H4 (cell line): ENCODE measurements at regions not wholly inside any gene's neighbourhood (a gene's known extent, or its start where the extent isn't known, plus 50 kb on each side); places are given as distances from the start of the nearest gene placed in this dataset.
"Not testable (repeated sequence)": the region's sequence is repeated elsewhere in the genome, so short reads cannot be mapped to it uniquely, and the experiment has no call there.

Source experiments
- DNase-seq: peaks from one replicate; pipeline ENCODE4 v3.0.0-alpha.2; 2015; ENCODE audit warnings: low spot score

DNA sequence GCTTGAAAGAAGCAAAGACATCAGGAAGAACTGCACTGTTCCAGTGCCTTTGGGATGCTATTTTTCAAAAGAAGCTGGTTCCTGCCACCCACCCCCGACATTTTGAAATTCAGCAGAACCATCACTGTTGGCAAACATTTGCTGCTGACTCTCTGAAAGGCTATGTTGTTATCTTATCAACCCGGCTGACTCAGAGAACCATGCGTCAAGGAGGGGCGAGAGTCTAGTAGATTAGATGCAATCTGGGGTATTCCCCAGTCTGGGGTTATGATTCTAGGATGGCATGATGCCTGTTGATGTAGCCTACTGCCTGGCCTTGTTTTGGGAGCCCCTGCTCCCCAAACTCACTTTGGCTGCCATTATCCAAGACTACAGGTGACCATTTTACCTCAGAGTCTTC, 267.8 kb upstream of the RUNX1 start:
- no peak for DNase-seq

DNA sequence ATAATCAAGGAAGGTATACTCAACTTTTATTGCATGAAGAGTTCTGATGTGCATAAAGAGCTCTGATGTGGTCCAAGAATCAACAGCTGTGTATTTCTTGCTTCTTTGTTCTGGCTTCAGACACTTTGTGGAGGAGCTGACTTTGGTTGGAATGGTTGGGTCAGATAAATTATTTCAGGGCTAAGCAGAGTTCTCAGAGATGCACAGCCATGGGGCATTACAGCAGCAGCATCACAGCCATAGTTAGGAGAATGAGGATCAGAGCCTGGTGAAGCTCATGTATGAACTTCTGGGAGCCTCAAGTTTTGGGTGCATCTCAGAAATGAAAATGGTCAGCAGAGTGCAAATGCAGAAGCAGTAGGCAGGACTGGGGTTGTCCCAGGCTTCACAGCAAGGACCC, 267.4 kb upstream of the RUNX1 start:
- DNase-seq, result no peak

DNA sequence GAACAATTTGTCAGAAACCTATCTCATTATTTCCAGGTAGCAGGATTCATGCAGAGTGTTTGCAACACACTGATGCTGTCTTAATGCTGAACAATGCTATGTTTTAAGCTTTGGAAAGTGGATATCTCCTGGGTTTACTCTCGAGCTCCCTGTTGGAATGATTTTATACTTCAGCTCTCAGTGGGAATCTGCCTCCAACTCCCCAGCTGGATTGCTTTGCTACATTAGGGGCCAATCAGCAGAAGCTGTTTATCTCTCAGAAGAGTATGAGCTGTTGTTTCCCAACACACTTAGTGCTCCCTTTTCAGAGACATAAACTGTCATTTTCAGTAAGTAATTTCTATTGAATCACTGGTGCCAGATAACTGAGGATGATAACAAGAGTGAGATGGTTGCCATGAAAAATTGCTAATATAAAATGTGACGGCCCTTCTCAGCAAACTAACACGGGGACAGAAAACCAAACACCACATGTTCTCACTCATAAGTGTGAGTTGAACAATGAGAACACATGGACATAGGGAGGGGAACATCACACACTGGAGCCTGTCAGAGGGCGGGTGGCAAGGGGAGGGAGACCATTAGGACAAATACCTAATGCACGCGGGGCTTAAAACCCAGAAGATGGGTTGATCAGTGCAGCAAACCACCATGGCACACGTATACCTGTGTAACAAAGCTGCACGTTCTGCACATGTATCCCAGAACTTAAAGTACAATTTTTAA, 265.9 kb upstream of the RUNX1 start:
- DNase-seq, result no peak

DNA sequence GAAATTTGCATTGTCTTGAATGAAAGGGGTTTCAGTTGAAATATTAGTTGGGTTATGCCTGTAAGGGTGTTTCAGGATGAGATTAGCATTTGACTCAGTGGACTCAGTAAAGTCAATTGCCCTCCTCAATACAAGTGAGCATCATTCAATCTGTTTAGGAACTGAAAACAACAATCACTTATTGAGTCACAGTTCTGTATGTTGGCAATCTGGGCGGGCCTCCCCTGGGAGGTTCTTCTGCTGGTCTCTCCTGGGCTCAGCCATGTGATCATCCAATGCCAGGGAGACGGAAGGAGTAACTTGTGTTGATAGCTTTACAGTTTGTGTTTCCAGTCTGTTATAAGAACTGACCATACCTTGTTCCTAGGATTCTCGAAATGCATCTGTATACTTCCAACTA, 262.9 kb upstream of the RUNX1 start:
- no peak for DNase-seq

DNA sequence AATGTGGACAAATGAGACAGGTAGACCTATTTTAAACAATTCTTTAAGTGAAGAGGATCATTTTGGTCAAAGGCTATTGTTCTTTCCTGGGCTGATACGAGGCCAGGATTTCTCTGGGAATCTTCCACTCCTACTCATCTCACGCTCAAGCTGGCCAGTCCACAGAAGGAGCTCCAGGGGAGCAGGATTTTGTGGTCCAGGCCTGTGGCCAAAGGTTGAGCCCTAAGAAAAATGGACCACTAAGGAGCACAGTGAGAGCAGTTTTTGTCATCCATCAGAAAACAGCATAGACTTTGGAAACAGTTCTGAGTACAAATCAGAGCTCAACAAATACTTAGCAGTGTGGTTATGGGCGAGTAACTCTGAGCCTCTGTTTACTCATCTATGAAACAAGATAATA, 260.2 kb upstream of the RUNX1 start:
- DNase-seq, result no peak

DNA sequence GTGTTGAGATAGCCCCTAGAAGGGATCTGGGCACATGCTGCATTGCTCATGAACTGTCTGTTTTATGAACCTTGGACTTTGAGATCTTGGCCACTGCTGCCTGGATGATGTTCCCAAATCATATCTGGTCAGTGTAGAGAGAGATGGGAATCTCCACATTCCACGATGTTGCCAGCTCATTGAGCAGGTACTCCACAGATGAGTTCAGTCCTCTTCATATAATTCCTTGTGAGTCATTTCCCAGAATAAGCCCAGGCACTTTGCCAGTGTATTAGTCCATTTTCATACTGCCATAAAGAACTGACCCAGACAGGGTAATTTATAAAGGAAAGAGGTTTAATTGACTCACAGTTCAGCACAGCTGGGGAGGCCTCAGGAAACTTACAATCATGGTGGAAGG, 254.0 kb upstream of the RUNX1 start:
- no peak for DNase-seq

DNA sequence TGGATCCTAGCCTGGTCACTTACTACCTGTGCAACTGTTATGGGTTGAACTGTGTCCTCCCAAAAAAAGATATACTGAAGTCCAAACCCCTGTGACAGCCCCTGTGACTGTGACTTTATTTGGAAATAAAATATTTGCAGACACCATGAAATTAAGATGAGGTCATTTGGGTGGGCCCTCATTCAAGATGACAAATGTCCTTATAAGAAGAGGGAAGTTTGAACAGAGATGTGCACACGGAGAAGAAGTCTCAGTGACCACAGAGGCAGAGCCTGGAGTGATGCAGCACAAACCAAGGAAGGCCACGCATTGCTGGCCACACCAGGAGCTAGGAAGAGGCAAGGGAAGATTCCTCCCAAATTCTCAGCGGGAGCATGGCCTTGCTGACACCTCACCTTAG, 249.7 kb upstream of the RUNX1 start:
- no peak for DNase-seq

DNA sequence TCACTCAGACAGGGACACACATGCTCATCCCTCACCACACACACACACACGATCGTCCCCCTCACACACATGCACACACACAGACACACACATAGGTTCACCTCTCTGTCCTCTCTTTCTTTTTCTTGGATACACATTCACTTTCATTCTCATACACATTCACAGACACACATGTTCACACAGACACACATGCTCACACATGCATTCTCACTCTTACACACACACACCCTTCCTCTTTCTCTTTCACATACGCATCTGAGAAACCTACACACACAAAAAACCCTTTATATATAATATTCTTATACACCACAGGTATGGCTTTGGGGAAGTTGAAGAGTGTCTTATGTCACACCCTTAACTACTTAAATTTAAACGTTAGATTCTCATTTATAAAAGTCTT, 248.6 kb upstream of the RUNX1 start:
- no peak for DNase-seq

DNA sequence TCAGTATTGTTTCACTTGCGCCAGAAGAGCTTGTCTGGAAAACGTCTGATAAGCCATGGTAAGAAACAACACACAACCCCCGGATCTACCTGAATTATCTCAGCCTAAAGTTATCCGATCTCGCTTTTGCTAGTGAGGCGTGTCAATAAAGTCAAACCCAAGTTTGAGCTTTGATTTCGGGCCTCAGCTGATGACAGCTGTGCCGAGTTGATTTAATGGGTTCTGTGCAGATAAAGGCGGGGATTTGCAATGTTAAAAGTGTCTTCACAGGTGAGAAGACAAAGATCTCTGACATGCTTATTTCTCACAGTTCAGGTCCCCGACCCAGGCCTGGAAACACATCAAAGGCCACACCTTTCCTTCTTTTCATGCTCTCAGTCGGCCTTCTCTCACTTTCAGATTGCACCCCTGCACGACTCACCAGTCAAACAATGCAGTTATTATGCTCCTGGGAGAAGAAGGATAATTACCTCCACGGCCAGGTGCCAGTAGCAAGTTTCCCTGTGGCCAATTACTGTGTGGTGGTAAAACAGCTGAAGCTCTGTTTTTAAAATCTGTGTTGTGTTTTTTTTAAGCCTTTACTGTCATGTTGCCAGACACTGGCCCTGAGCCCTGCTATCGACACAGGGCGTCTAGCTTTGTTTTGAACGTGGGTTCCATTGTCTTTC, 245.3 kb upstream of the RUNX1 start:
- peak; percentile 31 for DNase-seq

DNA sequence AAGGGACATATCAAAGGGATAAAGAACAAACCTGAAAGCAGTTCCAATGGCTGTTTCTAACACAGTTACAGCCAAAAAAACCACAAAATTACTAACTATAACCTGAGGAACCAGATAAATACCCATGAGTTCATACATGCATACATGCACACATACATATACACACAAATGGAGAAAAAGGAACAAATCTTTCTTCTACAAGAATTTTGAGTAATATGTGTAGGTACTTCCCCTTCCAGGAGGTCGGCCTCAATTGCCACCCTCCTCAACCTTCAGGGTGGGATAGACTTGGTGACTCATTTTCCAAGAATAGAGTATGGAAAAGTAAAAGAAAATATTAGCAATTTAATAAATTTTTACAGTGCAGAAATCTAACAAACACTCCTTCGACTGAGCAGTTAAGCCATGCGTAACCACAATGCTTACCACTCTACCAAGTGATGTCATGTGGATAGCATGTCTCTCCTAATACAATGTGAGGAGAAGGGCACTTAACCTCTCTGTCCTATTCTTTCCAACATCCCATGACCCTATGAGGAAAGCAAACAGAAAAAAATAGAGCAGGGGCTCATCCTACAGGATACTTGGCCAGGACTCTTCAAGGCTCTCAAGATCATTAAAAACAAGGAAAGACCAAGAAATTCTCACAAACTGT, 243.0 kb upstream of the RUNX1 start:
- DNase-seq, result peak; percentile 24

DNA sequence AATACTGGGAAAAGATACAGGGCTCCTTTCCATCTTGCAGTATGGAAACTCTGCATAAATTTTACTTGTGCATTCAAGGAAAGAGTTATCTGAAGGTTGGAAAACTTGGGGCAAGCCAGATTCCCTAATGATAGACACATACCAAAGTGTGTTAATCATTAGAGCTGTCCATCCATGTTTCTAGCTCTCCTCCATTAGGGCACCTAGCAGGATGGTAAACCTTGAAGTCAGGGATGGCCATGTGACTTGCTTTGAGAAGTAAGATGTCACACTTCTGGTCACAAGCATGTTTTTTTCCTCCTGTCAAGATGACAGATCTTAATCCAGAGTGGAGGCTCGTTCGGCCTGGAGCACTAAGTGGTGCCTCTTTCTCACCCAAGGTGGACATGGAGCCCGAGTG, 241.9 kb upstream of the RUNX1 start:
- DNase-seq, result no peak

DNA sequence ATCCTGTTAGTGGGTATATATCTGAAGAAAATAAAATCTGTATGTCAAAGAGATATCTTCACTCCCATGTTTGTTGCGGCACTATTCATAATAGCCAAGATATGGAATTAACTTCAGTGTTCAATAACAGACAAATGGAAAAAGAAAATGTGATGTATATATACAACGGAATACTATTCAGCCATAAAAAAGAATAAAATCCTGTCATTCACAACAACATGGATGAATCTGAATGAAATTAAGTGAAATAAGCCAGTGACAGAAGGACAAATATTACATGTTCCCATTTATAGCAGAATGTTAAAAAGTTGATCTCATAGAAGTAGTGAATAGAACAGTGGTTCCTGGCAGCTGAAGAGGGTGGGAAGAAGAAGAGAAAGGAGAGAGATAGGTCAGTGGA, 239.1 kb upstream of the RUNX1 start:
- DNase-seq, result no peak

DNA sequence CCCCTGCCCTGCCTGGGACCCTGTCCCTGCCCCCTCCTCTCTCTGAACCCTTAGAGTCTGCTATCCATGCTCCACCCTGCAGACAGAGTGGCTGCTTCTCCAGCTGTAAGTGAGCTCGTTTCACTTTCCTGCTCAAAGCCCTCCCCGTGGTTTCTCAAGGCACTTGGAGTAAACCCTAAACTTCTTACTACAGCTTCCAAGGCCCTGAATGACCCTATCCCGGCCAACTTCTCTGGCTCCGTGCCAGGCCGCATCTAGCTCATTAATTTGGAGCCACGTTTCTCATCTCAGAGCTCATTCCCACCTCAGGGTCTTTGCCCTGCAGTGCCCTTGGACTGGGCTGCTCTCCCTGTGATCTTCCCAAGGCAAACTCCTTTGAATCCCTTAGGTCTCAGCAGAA, 235.1 kb upstream of the RUNX1 start:
- no peak for DNase-seq

DNA sequence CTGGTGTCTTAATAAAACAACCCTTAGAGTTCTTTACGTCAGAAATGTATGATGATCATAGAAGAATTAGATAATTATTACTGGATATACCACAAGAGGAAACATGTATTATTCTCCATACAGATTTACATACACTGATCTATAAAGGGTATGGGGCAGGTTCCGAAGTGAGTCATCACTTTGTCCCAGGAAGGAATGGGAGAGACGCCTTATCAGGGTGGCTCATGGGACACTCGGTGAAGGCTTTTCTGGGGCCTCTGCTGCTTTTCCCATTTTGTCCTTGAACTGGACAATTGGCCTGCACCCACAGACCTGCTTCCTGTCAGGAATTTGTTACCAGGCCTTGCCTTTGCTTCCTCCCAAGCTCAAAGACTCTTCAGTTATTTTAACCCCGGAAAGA, 233.8 kb upstream of the RUNX1 start:
- no peak for DNase-seq

DNA sequence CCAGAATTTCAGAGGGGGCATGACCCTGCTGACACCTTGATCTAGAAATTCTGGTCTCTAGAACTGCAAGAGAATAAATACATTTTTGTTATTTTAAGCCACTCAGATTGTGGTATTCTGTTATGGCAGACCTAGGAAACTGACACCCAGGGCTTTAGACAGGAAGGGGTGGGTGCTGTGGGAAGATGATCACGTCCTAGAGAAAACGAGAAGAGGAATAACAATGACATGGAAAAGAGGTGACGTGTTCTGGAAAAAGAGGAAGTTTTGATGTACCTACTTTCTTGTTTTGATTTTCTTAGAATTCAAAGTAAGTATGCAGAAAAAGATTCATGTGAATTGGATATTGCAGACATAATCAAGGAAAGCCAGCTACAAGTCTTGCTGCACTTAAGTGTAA, 232.9 kb upstream of the RUNX1 start:
- DNase-seq, result no peak

DNA sequence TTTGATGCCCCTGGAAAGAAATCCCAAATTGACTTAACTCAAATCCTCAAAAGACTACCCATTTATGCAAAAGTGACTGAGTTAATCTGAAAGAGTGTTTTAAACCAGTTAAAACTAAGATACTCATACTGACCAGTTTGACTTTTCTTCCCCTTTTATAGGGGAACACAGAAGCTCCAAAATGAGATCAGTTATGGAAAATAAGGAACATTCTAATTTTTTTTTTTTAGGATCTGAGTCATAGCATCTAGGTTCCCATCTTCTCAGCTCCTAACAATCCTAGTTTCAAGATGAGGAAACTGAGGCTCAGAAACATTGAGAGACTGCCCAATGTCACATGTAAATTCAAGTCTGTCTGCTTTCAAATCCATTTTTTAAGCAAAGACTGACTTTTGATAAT, 231.1 kb upstream of the RUNX1 start:
- no peak for DNase-seq

DNA sequence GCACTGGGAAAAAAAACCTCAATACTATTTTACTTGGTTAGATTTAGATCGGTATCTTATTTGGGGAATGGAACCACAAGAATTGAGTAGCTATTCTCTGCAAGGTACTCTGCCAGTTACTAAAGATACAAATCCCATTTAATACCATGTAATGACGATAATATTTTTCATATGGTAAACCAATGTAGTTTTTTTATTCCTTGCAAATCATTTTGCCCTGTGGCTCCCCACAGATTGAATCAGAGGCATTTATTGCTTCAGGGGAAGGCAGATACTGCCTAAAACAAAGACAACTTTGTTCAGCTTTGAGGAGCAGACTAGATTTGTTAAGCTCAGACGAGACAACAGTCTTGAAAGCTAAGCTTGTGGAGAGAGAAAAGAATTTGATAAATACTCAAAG, 226.7 kb upstream of the RUNX1 start:
- no peak for DNase-seq

DNA sequence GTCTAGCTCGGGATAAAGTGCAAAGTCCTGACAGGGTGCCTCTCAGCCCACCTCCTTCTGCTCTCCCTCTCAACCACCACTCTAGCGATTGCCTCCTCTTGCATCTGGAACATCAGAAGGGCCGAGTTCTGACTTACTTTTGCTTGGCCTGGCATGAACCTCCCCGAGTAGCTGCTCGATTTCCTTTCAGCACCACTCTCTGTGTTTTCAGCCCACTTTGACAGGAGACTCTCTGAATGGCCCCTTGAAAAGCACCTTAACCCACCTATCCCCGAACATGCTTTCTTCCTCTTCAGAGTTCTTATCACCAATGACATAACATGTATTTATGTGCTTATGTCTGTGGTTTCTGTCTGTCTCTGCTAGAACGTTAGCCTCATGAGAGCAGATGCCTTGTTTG, 225.8 kb upstream of the RUNX1 start:
- no peak for DNase-seq

DNA sequence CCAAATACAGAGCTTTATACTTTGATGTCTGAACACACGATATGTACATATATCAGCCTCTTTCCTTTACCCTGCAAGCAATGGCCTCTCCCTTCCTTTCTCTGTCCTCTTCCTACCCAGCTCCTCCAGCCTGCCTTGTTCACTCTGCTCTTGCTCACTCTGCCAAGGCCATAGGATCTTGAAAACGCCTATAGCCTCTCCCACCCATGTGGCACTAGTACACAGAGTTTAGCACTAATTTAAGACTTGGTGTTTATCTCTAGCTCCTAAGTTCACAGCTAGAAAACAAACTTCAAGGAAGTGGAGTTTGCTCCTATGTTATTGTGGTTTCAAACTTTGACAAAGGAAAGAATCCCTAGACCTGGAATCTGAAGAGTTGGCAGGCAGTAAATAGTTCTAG, 225.0 kb upstream of the RUNX1 start:
- DNase-seq, result no peak

DNA sequence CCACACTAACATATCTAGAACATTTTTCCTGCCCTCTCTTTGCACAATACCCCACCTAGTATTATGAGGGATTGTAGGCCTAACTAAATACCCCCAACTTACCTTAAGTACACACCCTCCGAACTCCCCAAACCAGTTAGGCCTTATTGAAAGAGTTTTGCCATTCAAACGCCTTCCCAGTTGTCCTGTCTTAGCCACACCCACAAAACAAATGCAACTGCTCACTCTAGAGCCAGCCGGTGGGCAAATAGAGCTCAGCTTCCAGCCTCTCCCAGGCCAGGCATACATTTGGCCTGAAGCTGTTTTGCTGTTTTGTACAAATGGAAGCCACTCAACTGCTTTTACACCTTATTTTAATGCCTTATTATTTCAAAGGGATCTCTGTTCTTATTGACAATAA, 224.2 kb upstream of the RUNX1 start:
- DNase-seq, result no peak

DNA sequence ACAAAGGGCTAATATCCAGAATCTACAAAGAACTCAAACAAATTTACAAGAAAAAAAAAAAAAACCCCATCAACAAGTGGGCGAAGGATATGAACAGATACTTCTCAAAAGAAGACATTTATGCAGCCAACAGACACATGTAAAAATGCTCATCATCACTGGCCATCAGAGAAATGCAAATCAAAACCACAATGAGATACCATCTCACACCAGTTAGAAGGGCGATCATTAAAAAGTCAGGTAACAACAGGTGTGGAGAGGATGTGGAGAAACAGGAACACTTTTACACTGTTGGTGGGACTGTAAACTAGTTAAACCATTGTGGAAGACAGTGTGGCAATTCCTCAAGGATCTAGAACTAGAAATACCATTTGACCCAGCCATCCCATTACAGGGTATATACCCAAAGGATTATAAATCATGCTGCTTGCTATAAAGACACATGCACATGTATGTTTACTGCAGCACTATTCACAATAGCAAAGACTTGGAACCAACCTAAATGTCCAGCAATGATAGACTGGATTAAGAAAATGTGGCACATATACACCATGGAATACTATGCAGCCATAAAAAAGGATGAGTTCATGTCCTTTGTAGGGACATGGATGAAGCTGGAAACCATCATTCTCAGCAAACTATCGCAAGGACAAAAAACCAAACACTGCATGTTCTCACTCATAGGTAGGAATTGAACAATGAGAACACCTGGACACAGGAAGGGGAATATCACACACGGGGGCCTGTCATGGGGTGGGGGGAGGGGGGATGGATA, 222.4 kb upstream of the RUNX1 start:
- not testable (repeated sequence) for DNase-seq

DNA sequence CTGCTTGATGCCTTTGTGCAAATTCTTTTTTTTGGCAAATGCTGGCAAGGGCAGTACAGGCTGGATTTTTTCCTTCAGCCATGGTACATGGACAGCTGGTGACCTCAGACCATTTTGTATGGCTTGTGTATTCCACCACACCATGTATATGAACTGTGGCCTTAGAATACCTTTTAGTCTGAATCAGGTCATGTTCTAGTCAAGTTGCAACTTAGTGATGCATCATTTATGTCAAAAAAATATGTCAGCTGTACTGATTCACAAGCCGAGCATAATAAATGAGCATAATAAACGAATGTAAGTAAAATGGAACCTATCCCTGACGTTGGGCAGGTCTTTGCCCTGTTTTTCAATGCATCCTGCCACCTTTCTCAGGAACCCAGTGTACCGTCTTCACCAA, 219.7 kb upstream of the RUNX1 start:
- no peak for DNase-seq

DNA sequence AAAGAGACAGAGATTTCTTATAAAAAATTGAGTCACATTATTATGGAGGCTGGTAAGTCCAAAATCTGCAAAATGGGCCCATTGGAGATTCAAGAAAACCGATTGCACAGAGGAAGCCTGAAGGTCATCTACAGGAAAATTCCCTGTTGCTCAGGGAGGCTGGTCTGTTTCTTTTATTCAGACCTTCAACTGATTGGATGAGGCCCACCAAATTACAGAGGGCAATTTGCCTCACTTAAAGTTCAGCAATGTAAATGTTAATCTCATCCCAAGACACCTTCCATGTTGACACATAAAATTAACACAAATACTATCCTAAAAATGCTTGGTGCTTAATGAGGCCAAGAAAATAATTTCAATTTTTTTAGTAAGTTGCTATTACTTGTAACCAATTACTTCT, 219.2 kb upstream of the RUNX1 start:
- no peak for DNase-seq
